GM23338 (cell line): ENCODE measurements at regions not wholly inside any gene's neighbourhood (a gene's known extent, or its start where the extent isn't known, plus 50 kb on each side); places are given as distances from the start of the nearest gene placed in this dataset.
A peak's percentile ranks its signal among the peaks of the same experiment; 100 is the strongest.

Experiments used
- ATAC-seq: fragments of 200-7000 bp; cut with Tn5 transposase; 3 replicates; pipeline ENCODE4 v1.9.1; 2020
- DNase-seq: peaks from one replicate; pipeline ENCODE4 v3.0.0-alpha.2; 2015; ENCODE audit warnings: low spot score
- H2AFZ ChIP-seq: fragments of 200-600 bp; sonication (generic); 2 replicates; pipeline ENCODE4 v1.8.0; 2016; ENCODE audit warnings: antibody characterized with exemption, mild to moderate bottlenecking, moderate library complexity
- H3F3A ChIP-seq: fragments of 200-600 bp; sonication (generic); replicated peaks from 2 replicates; pipeline ENCODE4 v1.8.0; 2017; ENCODE audit warnings: antibody characterized with exemption, mixed run types, low read depth
- H3K27ac ChIP-seq: fragments of 200-600 bp; sonication (generic); 2 replicates; pipeline ENCODE4 v1.6.1; 2016; ENCODE audit warnings: low read depth
- H3K27me3 ChIP-seq: fragments of 200-600 bp; sonication (generic); 2 replicates; pipeline ENCODE4 v1.8.0; 2016; ENCODE audit warnings: mild to moderate bottlenecking, mixed run types, moderate library complexity; ENCODE audit not compliant: insufficient read depth
- H3K36me3 ChIP-seq: fragments of 200-600 bp; sonication (generic); 2 replicates; pipeline ENCODE4 v1.8.0; 2016; ENCODE audit warnings: mild to moderate bottlenecking; ENCODE audit not compliant: insufficient read depth
- H3K4me1 ChIP-seq: fragments of 200-600 bp; sonication (generic); 2 replicates; pipeline ENCODE4 v1.8.0; 2016; ENCODE audit warnings: mild to moderate bottlenecking, moderate library complexity; ENCODE audit not compliant: insufficient read depth
- H3K4me2 ChIP-seq: fragments of 200-600 bp; sonication (generic); 2 replicates; pipeline ENCODE4 v1.7.1; 2017; ENCODE audit warnings: mixed run types
- H3K4me3 ChIP-seq: fragments of 200-600 bp; sonication (generic); 2 replicates; pipeline ENCODE4 v1.6.1; 2016; ENCODE audit warnings: mixed run types
- H3K79me2 ChIP-seq: fragments of 200-600 bp; sonication (generic); replicated peaks from 2 replicates; pipeline ENCODE4 v1.8.0; 2017; ENCODE audit warnings: mild to moderate bottlenecking; ENCODE audit not compliant: insufficient read depth
- H3K9me2 ChIP-seq: fragments of 200-600 bp; sonication (generic); 2 replicates; pipeline ENCODE4 v1.8.0; 2017; ENCODE audit not compliant: insufficient read depth
- H4K20me1 ChIP-seq: fragments of 200-600 bp; sonication (generic); replicated peaks from 2 replicates; pipeline ENCODE4 v1.8.0; 2017; ENCODE audit warnings: mild to moderate bottlenecking; ENCODE audit not compliant: insufficient read depth
- H3K27ac Mint-ChIP-seq: 2 replicates; pipeline ENCODE4 v1.8.0; 2020; ENCODE audit warnings: inconsistent platforms, mild to moderate bottlenecking, moderate library complexity, mixed read lengths
- H3K27me3 Mint-ChIP-seq: 3 replicates; pipeline ENCODE4 v1.8.0; 2022; ENCODE audit warnings: low read depth, mild to moderate bottlenecking, moderate library complexity, mixed read lengths, inconsistent platforms; ENCODE audit not compliant: insufficient read depth, poor library complexity
- H3K36me3 Mint-ChIP-seq: 3 replicates; pipeline ENCODE4 v1.8.0; 2021; ENCODE audit warnings: low read depth, mild to moderate bottlenecking, inconsistent platforms, moderate library complexity, mixed read lengths
- H3K4me1 Mint-ChIP-seq: 3 replicates; pipeline ENCODE4 v1.8.0; 2020; ENCODE audit warnings: mild to moderate bottlenecking, inconsistent platforms, mixed read lengths
- H3K4me3 Mint-ChIP-seq: 3 replicates; pipeline ENCODE4 v1.8.0; 2021; ENCODE audit warnings: moderate library complexity, mild to moderate bottlenecking, inconsistent platforms, mixed read lengths
- H3K9me3 Mint-ChIP-seq: 3 replicates; pipeline ENCODE4 v1.8.0; 2020; ENCODE audit warnings: moderate library complexity, mild to moderate bottlenecking, inconsistent platforms, mixed read lengths
- CTCF ChIP-seq, 2 experiments: fragments of 200-600 bp in 1 of 2; sonication (generic) in 1 of 2; conservative IDR thresholded peaks; 2 replicates each; pipeline versions ENCODE4 v1.5.1 to v1.6.1; 2016 to 2017; ENCODE audit warnings: antibody characterized with exemption in 2 of 2, low read depth in 2 of 2, mild to moderate bottlenecking in 2 of 2, moderate library complexity in 1 of 2
- EZH2 ChIP-seq: fragments of 200-600 bp; sonication (generic); IDR thresholded peaks from one replicate; pipeline ENCODE4 v1.8.0; 2017; ENCODE audit warnings: antibody characterized with exemption, mild to moderate bottlenecking, low read depth; ENCODE audit not compliant: unreplicated experiment
- EZH2phosphoT487 ChIP-seq: fragments of 200-600 bp; sonication (generic); IDR thresholded peaks from one replicate; pipeline ENCODE4 v1.8.1; 2018; ENCODE audit warnings: antibody characterized with exemption; ENCODE audit not compliant: unreplicated experiment
- JUNB ChIP-seq: IDR thresholded peaks from one replicate; pipeline ENCODE4 v1.6.1; 2016; ENCODE audit warnings: antibody characterized with exemption; ENCODE audit not compliant: unreplicated experiment
- ZNF114 ChIP-seq: fragments of 250-450 bp; sonication (Bioruptor Pico); IDR thresholded peaks from 2 replicates; pipeline ENCODE4 v1.5.0; 2020; ENCODE audit warnings: mild to moderate bottlenecking, moderate library complexity
- ZNF331 ChIP-seq: fragments of 250-450 bp; sonication (Bioruptor Pico); IDR thresholded peaks from 2 replicates; pipeline ENCODE4 v1.5.0; 2020; ENCODE audit warnings: low read depth, mild to moderate bottlenecking, moderate library complexity
- ZNF462 ChIP-seq: fragments of 250-450 bp; sonication (Bioruptor Pico); IDR thresholded peaks from 2 replicates; pipeline ENCODE4 v1.5.0; 2020; ENCODE audit warnings: mild to moderate bottlenecking, moderate library complexity
- TF ChIP-seq, protein P1 (sequence below): IDR thresholded peaks from one replicate; pipeline ENCODE4 v1.6.1; 2018; ENCODE audit warnings: antibody characterized with exemption; ENCODE audit not compliant: unreplicated experiment

- Mint-ChIP-seq H3K27ac (0 out of 2 replicates have a peak overlapping the region, but pooled peaks have one; percentile 22), H3K9me3 (no peaks in the 10 kb centered on the region), H3K27me3 (peaks cover 1% of the 10 kb centered on the region), H3K36me3 (no peaks in the 10 kb centered on the region), H3K4me1 (peaks cover 6% of the 10 kb centered on the region; the same call in 2 of the 3 replicates), H3K4me3 (no peak overlapping the region)
- no peaks in the 10 kb centered on the region for H3K36me3 ChIP-seq
- no peak overlapping the region for H3K4me2 ChIP-seq
- H3F3A ChIP-seq = no peaks in the 10 kb centered on the region
- no peaks in the 10 kb centered on the region for H3K79me2 ChIP-seq
- H4K20me1 ChIP-seq = no peaks in the 10 kb centered on the region
- ATAC-seq (peak; percentile 74), DNase-seq (peak; percentile 30)
- no peak overlapping the region for H3K4me3 ChIP-seq
- no peak overlapping the region for H2AFZ ChIP-seq
- TF ChIP-seq CTCF (conservative IDR thresholded peaks at IDR 0.05; ENCODE audit: low read depth in 2 of 2) = no peak
- TF ChIP-seq ZNF462 = 0 out of 2 replicates have a peak, but pooled peaks have one; percentile 52
- H3K9me2 ChIP-seq = no peaks in the 10 kb centered on the region
- no peaks in the 10 kb centered on the region for H3K4me1 ChIP-seq
- no peaks in the 10 kb centered on the region for H3K27me3 ChIP-seq
- H3K27ac ChIP-seq = no peak overlapping the region
Observed at GRCh38 chr11:95660038-95660437, 129.5 kb downstream of the FAM76B start.

DNA sequence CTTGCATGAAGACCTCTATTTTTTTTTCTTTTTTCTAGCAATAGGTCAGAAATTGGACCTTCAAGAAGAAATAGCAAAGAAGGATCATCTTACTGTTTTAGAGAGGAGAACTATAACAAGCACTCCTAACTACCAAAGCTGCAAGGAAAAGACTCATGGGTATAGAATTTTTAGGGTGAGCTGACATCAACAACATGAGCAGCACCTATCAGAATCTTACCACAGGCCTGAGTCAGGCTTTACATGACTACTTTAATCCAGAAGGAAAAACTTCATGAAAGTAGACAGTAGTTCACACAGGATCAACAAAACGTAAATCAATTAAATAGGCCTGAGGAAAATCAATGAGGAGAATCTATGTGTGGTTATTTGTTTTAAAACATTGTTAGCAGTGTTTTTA is 130.5 kb downstream of the FAM76B start:
- Histone ChIP-seq H3K27ac (no peak overlapping the region), H3K79me2 (no peaks in the 10 kb centered on the region)
- no peak overlapping the region for H3K27ac Mint-ChIP-seq
- TF ChIP-seq ZNF114 (CRISPR knock-in tag) = no peak
- TF ChIP-seq EZH2phosphoT487 = no peak
- no peak for TF ChIP-seq JUNB
- no peak for TF ChIP-seq EZH2
- no peak for TF ChIP-seq CTCF (conservative IDR thresholded peaks at IDR 0.05; ENCODE audit: low read depth in 2 of 2)
- no peak for TF ChIP-seq ZNF331 (CRISPR knock-in tag)
- TF ChIP-seq, protein P1, sequence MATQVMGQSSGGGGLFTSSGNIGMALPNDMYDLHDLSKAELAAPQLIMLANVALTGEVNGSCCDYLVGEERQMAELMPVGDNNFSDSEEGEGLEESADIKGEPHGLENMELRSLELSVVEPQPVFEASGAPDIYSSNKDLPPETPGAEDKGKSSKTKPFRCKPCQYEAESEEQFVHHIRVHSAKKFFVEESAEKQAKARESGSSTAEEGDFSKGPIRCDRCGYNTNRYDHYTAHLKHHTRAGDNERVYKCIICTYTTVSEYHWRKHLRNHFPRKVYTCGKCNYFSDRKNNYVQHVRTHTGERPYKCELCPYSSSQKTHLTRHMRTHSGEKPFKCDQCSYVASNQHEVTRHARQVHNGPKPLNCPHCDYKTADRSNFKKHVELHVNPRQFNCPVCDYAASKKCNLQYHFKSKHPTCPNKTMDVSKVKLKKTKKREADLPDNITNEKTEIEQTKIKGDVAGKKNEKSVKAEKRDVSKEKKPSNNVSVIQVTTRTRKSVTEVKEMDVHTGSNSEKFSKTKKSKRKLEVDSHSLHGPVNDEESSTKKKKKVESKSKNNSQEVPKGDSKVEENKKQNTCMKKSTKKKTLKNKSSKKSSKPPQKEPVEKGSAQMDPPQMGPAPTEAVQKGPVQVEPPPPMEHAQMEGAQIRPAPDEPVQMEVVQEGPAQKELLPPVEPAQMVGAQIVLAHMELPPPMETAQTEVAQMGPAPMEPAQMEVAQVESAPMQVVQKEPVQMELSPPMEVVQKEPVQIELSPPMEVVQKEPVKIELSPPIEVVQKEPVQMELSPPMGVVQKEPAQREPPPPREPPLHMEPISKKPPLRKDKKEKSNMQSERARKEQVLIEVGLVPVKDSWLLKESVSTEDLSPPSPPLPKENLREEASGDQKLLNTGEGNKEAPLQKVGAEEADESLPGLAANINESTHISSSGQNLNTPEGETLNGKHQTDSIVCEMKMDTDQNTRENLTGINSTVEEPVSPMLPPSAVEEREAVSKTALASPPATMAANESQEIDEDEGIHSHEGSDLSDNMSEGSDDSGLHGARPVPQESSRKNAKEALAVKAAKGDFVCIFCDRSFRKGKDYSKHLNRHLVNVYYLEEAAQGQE = no peak

More for the DNA sequence above, 130.5 kb downstream of the FAM76B start:
- Histone ChIP-seq H3F3A (no peaks in the 10 kb centered on the region), H2AFZ (no peak overlapping the region), H4K20me1 (no peaks in the 10 kb centered on the region), H3K36me3 (no peaks in the 10 kb centered on the region), H3K4me1 (no peaks in the 10 kb centered on the region), H3K27me3 (no peaks in the 10 kb centered on the region), H3K9me2 (no peaks in the 10 kb centered on the region), H3K4me3 (no peak overlapping the region), H3K4me2 (no peak overlapping the region)
- DNase-seq (no peak), ATAC-seq (no peak)
- no peak overlapping the region for H3K4me3 Mint-ChIP-seq
- no peaks in the 10 kb centered on the region for H3K9me3 Mint-ChIP-seq
- H3K36me3 Mint-ChIP-seq = no peaks in the 10 kb centered on the region
- peaks cover 6% of the 10 kb centered on the region; the same call in 2 of the 3 replicates for H3K4me1 Mint-ChIP-seq
- peaks cover 1% of the 10 kb centered on the region for H3K27me3 Mint-ChIP-seq
